ENCODE measurements at regions not wholly inside any gene's neighbourhood (a gene's known extent, or its start where the extent isn't known, plus 50 kb on each side); places are given as distances from the start of the nearest gene placed in this dataset.

- Histone ChIP-seq H3K4me1 (ENCODE audit: control insufficient read depth, insufficient read depth, low read length, poor library complexity, severe bottlenecking) (no peaks in the 10 kb centered on the region), H3K4me3 (ENCODE audit: low read depth, low read length) (no peak overlapping the region), H3K36me3 (ENCODE audit: control insufficient read depth, insufficient read depth, low read length) (no peaks in the 10 kb centered on the region), H3K27ac (ENCODE audit: insufficient read depth, low read length, poor library complexity, severe bottlenecking) (no peak overlapping the region), H3K27me3 (ENCODE audit: control insufficient read depth, insufficient read depth, low read length) (no peaks in the 10 kb centered on the region), H3K9me3 (ENCODE audit: control insufficient read depth in 2 of 2, low read length in 2 of 2) (no peaks in the 10 kb centered on the region)
- Mint-ChIP-seq H3K27ac (no peak overlapping the region), H3K4me3 (no peak overlapping the region), H3K4me1 (no peaks in the 10 kb centered on the region), H3K36me3 (no peaks in the 10 kb centered on the region), H3K9me3 (peaks cover 0 to 7% (median 4%) of the 10 kb centered on the region in 7 donors), H3K27me3 (no peaks in the 10 kb centered on the region)
- DNase-seq, result no peak
- ATAC-seq (ENCODE audit: low read depth in 2 of 2), result no peak
Observed at GRCh38 chr3:3579658-3580057, 219.6 kb upstream of the LRRN1 start.

GRCh38 chr3:3578718-3579117, 220.5 kb upstream of the LRRN1 start:
- ATAC-seq (ENCODE audit: low read depth in 2 of 2) (no peak), DNase-seq (no peak)
- no peaks in the 10 kb centered on the region for H3K4me1 ChIP-seq (ENCODE audit: control insufficient read depth, insufficient read depth, low read length, poor library complexity, severe bottlenecking)
- Mint-ChIP-seq H3K9me3 (peaks cover 0 to 7% (median 4%) of the 10 kb centered on the region in 7 donors), H3K4me3 (no peak overlapping the region), H3K27me3 (no peaks in the 10 kb centered on the region), H3K36me3 (no peaks in the 10 kb centered on the region), H3K4me1 (no peaks in the 10 kb centered on the region), H3K27ac (no peak overlapping the region)
- no peaks in the 10 kb centered on the region for H3K27me3 ChIP-seq (ENCODE audit: control insufficient read depth, insufficient read depth, low read length)
- no peak overlapping the region for H3K27ac ChIP-seq (ENCODE audit: insufficient read depth, low read length, poor library complexity, severe bottlenecking)
- no peak overlapping the region for H3K4me3 ChIP-seq (ENCODE audit: low read depth, low read length)
- H3K36me3 ChIP-seq (ENCODE audit: control insufficient read depth, insufficient read depth, low read length), result no peaks in the 10 kb centered on the region
- no peaks in the 10 kb centered on the region for H3K9me3 ChIP-seq (ENCODE audit: control insufficient read depth in 2 of 2, low read length in 2 of 2)

- Histone ChIP-seq H3K9me3 (ENCODE audit: control insufficient read depth in 2 of 2, low read length in 2 of 2) (no peaks in the 10 kb centered on the region), H3K27me3 (ENCODE audit: control insufficient read depth, insufficient read depth, low read length) (no peaks in the 10 kb centered on the region), H3K4me1 (ENCODE audit: control insufficient read depth, insufficient read depth, low read length, poor library complexity, severe bottlenecking) (no peaks in the 10 kb centered on the region), H3K27ac (ENCODE audit: insufficient read depth, low read length, poor library complexity, severe bottlenecking) (no peak overlapping the region), H3K4me3 (ENCODE audit: low read depth, low read length) (no peak overlapping the region), H3K36me3 (ENCODE audit: control insufficient read depth, insufficient read depth, low read length) (no peaks in the 10 kb centered on the region)
- no peaks in the 10 kb centered on the region for H3K4me1 Mint-ChIP-seq
- no peak overlapping the region for H3K27ac Mint-ChIP-seq
- peaks cover 0 to 8% (median 5%) of the 10 kb centered on the region in 7 donors for H3K9me3 Mint-ChIP-seq
- H3K27me3 Mint-ChIP-seq, result no peaks in the 10 kb centered on the region
- no peaks in the 10 kb centered on the region for H3K36me3 Mint-ChIP-seq
- H3K4me3 Mint-ChIP-seq, result no peak overlapping the region
- DNase-seq (no peak), ATAC-seq (ENCODE audit: low read depth in 2 of 2) (no peak)
Observed at GRCh38 chr3:3577823-3578222, 221.4 kb upstream of the LRRN1 start.

- Mint-ChIP-seq H3K27me3 (no peaks in the 10 kb centered on the region), H3K9me3 (peaks cover 0 to 8% (median 5%) of the 10 kb centered on the region in 7 donors), H3K4me3 (no peak overlapping the region), H3K36me3 (no peaks in the 10 kb centered on the region), H3K27ac (no peak overlapping the region), H3K4me1 (no peaks in the 10 kb centered on the region)
- Histone ChIP-seq H3K4me1 (ENCODE audit: control insufficient read depth, insufficient read depth, low read length, poor library complexity, severe bottlenecking) (no peaks in the 10 kb centered on the region), H3K27ac (ENCODE audit: insufficient read depth, low read length, poor library complexity, severe bottlenecking) (no peak overlapping the region), H3K4me3 (ENCODE audit: low read depth, low read length) (no peak overlapping the region), H3K36me3 (ENCODE audit: control insufficient read depth, insufficient read depth, low read length) (no peaks in the 10 kb centered on the region), H3K9me3 (ENCODE audit: control insufficient read depth in 2 of 2, low read length in 2 of 2) (no peaks in the 10 kb centered on the region), H3K27me3 (ENCODE audit: control insufficient read depth, insufficient read depth, low read length) (no peaks in the 10 kb centered on the region)
- ATAC-seq (ENCODE audit: low read depth in 2 of 2), result no peak
- no peak for DNase-seq
Observed at GRCh38 chr3:3573341-3573740, 225.9 kb upstream of the LRRN1 start.

- H3K9me3 ChIP-seq (ENCODE audit: control insufficient read depth in 2 of 2, low read length in 2 of 2), result peaks cover 0 to 2% of the 10 kb centered on the region in 2 experiments
- no peaks in the 10 kb centered on the region for H3K36me3 Mint-ChIP-seq
- H3K27me3 ChIP-seq (ENCODE audit: control insufficient read depth, insufficient read depth, low read length), result no peaks in the 10 kb centered on the region
- no peak overlapping the region for H3K27ac Mint-ChIP-seq
- H3K36me3 ChIP-seq (ENCODE audit: control insufficient read depth, insufficient read depth, low read length), result no peaks in the 10 kb centered on the region
- no peak overlapping the region for H3K27ac ChIP-seq (ENCODE audit: insufficient read depth, low read length, poor library complexity, severe bottlenecking)
- DNase-seq, result no peak
- H3K27me3 Mint-ChIP-seq, result no peaks in the 10 kb centered on the region
- no peaks in the 10 kb centered on the region for H3K4me1 ChIP-seq (ENCODE audit: control insufficient read depth, insufficient read depth, low read length, poor library complexity, severe bottlenecking)
- H3K4me3 Mint-ChIP-seq, result no peak overlapping the region
- no peak for ATAC-seq (ENCODE audit: low read depth in 2 of 2)
- no peaks in the 10 kb centered on the region for H3K4me1 Mint-ChIP-seq
- H3K4me3 ChIP-seq (ENCODE audit: low read depth, low read length), result no peak overlapping the region
- H3K9me3 Mint-ChIP-seq, result peaks cover 0 to 6% (median 3%) of the 10 kb centered on the region in 7 donors
Observed at GRCh38 chr3:3560591-3561311, 238.5 kb upstream of the LRRN1 start.

GRCh38 chr3:3559786-3560185, 239.4 kb upstream of the LRRN1 start:
- no peaks in the 10 kb centered on the region for H3K27me3 ChIP-seq (ENCODE audit: control insufficient read depth, insufficient read depth, low read length)
- H3K4me3 Mint-ChIP-seq, result no peak overlapping the region
- H3K4me3 ChIP-seq (ENCODE audit: low read depth, low read length), result no peak overlapping the region
- H3K27me3 Mint-ChIP-seq, result no peaks in the 10 kb centered on the region
- no peaks in the 10 kb centered on the region for H3K36me3 ChIP-seq (ENCODE audit: control insufficient read depth, insufficient read depth, low read length)
- no peak overlapping the region for H3K27ac Mint-ChIP-seq
- H3K4me1 Mint-ChIP-seq, result no peaks in the 10 kb centered on the region
- peaks cover 0 to 2% of the 10 kb centered on the region in 2 experiments for H3K9me3 ChIP-seq (ENCODE audit: control insufficient read depth in 2 of 2, low read length in 2 of 2)
- no peak overlapping the region for H3K27ac ChIP-seq (ENCODE audit: insufficient read depth, low read length, poor library complexity, severe bottlenecking)
- no peak for ATAC-seq (ENCODE audit: low read depth in 2 of 2)
- H3K4me1 ChIP-seq (ENCODE audit: control insufficient read depth, insufficient read depth, low read length, poor library complexity, severe bottlenecking), result no peaks in the 10 kb centered on the region
- peaks cover 0 to 6% (median 2%) of the 10 kb centered on the region in 7 donors for H3K9me3 Mint-ChIP-seq
- no peaks in the 10 kb centered on the region for H3K36me3 Mint-ChIP-seq
- no peak for DNase-seq

GRCh38 chr3:3556078-3556477, 243.2 kb upstream of the LRRN1 start:
- Histone ChIP-seq H3K27ac (ENCODE audit: insufficient read depth, low read length, poor library complexity, severe bottlenecking) (no peak overlapping the region), H3K9me3 (ENCODE audit: control insufficient read depth in 2 of 2, low read length in 2 of 2) (no peaks in the 10 kb centered on the region), H3K4me3 (ENCODE audit: low read depth, low read length) (no peak overlapping the region), H3K4me1 (ENCODE audit: control insufficient read depth, insufficient read depth, low read length, poor library complexity, severe bottlenecking) (no peaks in the 10 kb centered on the region), H3K36me3 (ENCODE audit: control insufficient read depth, insufficient read depth, low read length) (no peaks in the 10 kb centered on the region), H3K27me3 (ENCODE audit: control insufficient read depth, insufficient read depth, low read length) (no peaks in the 10 kb centered on the region)
- H3K9me3 Mint-ChIP-seq, result peaks cover 0 to 8% (median 2%) of the 10 kb centered on the region in 7 donors
- H3K4me1 Mint-ChIP-seq, result no peaks in the 10 kb centered on the region
- DNase-seq, result no peak
- no peak overlapping the region for H3K4me3 Mint-ChIP-seq
- no peak overlapping the region for H3K27ac Mint-ChIP-seq
- H3K36me3 Mint-ChIP-seq, result no peaks in the 10 kb centered on the region
- no peak for ATAC-seq (ENCODE audit: low read depth in 2 of 2)
- H3K27me3 Mint-ChIP-seq, result no peaks in the 10 kb centered on the region

- no peak overlapping the region for H3K4me3 Mint-ChIP-seq
Observed at GRCh38 chr3:3553236-3553635, 246.0 kb upstream of the LRRN1 start.

More at GRCh38 chr3:3553236-3553635, 246.0 kb upstream of the LRRN1 start:
- Mint-ChIP-seq H3K36me3 (no peaks in the 10 kb centered on the region), H3K9me3 (peaks cover 0 to 7% (median 0%) of the 10 kb centered on the region in 7 donors), H3K27ac (no peak overlapping the region), H3K4me1 (no peaks in the 10 kb centered on the region), H3K27me3 (no peaks in the 10 kb centered on the region)
- ATAC-seq (ENCODE audit: low read depth in 2 of 2) (no peak), DNase-seq (no peak)
- no peak overlapping the region for H3K4me3 ChIP-seq (ENCODE audit: low read depth, low read length)
- H3K4me1 ChIP-seq (ENCODE audit: control insufficient read depth, insufficient read depth, low read length, poor library complexity, severe bottlenecking), result no peaks in the 10 kb centered on the region
- no peak overlapping the region for H3K27ac ChIP-seq (ENCODE audit: insufficient read depth, low read length, poor library complexity, severe bottlenecking)
- no peaks in the 10 kb centered on the region for H3K9me3 ChIP-seq (ENCODE audit: control insufficient read depth in 2 of 2, low read length in 2 of 2)
- no peaks in the 10 kb centered on the region for H3K27me3 ChIP-seq (ENCODE audit: control insufficient read depth, insufficient read depth, low read length)
- no peaks in the 10 kb centered on the region for H3K36me3 ChIP-seq (ENCODE audit: control insufficient read depth, insufficient read depth, low read length)
